GM19463 (cell line): ENCODE measurements at regions not wholly inside any gene's neighbourhood (a gene's known extent, or its start where the extent isn't known, plus 50 kb on each side); places are given as distances from the start of the nearest gene placed in this dataset.
"Not testable (repeated sequence)": the region's sequence is repeated elsewhere in the genome, so short reads cannot be mapped to it uniquely, and the experiment has no call there.

ENCODE experiments used
- ATAC-seq: cut with Tn5 transposase; IDR thresholded peaks from one replicate; pipeline ENCODE4 v1.9.1; 2021; ENCODE audit warnings: mild to moderate bottlenecking, moderate library complexity; ENCODE audit not compliant: unreplicated experiment

- ATAC-seq, result no peak
Observed at GRCh38 chr18:1467461-1467964, 562.8 kb downstream of the ADCYAP1 start.

- no peak for ATAC-seq
Observed at GRCh38 chr18:1468550-1468949, 563.9 kb downstream of the ADCYAP1 start.

GRCh38 chr18:1475867-1476266 is 571.2 kb downstream of the ADCYAP1 start:
- ATAC-seq, result no peak

GRCh38 chr18:1480309-1480708 is 575.6 kb downstream of the ADCYAP1 start:
- ATAC-seq, result no peak

- ATAC-seq, result no peak
Observed at GRCh38 chr18:1481577-1481976, 576.9 kb downstream of the ADCYAP1 start.

GRCh38 chr18:1483385-1483784 is 578.7 kb downstream of the ADCYAP1 start:
- no peak for ATAC-seq

GRCh38 chr18:1487457-1487856 is 582.8 kb downstream of the ADCYAP1 start:
- ATAC-seq, result no peak

GRCh38 chr18:1488394-1488793 is 583.7 kb downstream of the ADCYAP1 start:
- no peak for ATAC-seq

- no peak for ATAC-seq
Observed at GRCh38 chr18:1488957-1489356, 584.3 kb downstream of the ADCYAP1 start.

- no peak for ATAC-seq
Observed at GRCh38 chr18:1495387-1495786, 590.7 kb downstream of the ADCYAP1 start.

- ATAC-seq, result no peak
Observed at GRCh38 chr18:1496096-1496495, 591.4 kb downstream of the ADCYAP1 start.

- no peak for ATAC-seq
Observed at GRCh38 chr18:1498216-1498615, 593.5 kb downstream of the ADCYAP1 start.

GRCh38 chr18:1499265-1499664 is 594.6 kb downstream of the ADCYAP1 start:
- no peak for ATAC-seq

- ATAC-seq, result no peak
Observed at GRCh38 chr18:1503847-1504246, 599.2 kb downstream of the ADCYAP1 start.

- ATAC-seq, result no peak
Observed at GRCh38 chr18:1505856-1506255, 601.2 kb downstream of the ADCYAP1 start.

- ATAC-seq, result no peak
Observed at GRCh38 chr18:1510542-1511179, 606.0 kb downstream of the ADCYAP1 start.

GRCh38 chr18:1511619-1512311 is 607.1 kb downstream of the ADCYAP1 start:
- ATAC-seq, result no peak

GRCh38 chr18:1513519-1513918 is 608.8 kb downstream of the ADCYAP1 start:
- ATAC-seq, result no peak

- not testable (repeated sequence) for ATAC-seq
Observed at GRCh38 chr18:1521588-1522248, 617.0 kb downstream of the ADCYAP1 start.

GRCh38 chr18:1522249-1522615 is 617.6 kb downstream of the ADCYAP1 start:
- no peak for ATAC-seq

- ATAC-seq, result no peak
Observed at GRCh38 chr18:1526991-1527390, 622.3 kb downstream of the ADCYAP1 start.

- ATAC-seq, result no peak
Observed at GRCh38 chr18:1527805-1528204, 623.1 kb downstream of the ADCYAP1 start.
